Endothelial cell of umbilical vein (primary cell): ENCODE measurements at regions not wholly inside any gene's neighbourhood (a gene's known extent, or its start where the extent isn't known, plus 50 kb on each side); places are given as distances from the start of the nearest gene placed in this dataset.

Experiments used
- BruUV-seq: library from RNA; stranded (reverse); fragments of 400-500 nt; replicated peaks from 2 replicates; lab custom pipeline; 2021; lab: Mats Ljungman, UMichigan
- CTCF ChIA-PET: fragments of 300-600, 350-600 bp; sonication (Branson Sonifier 250); formaldehyde crosslinking; loops from one replicate; lab custom pipeline; 2021; ENCODE audit warnings: antibody characterized with exemption, inconsistent platforms; lab: Charles Lee
- POLR2A ChIA-PET: fragments of 300-600, 350-600 bp; sonication (Branson Sonifier 250); formaldehyde crosslinking; loops from one replicate; lab custom pipeline; 2021; ENCODE audit warnings: antibody characterized with exemption, inconsistent platforms; lab: Charles Lee
- DNase-seq: peaks from one replicate; pipeline ENCODE4 v3.0.0-alpha.2; 2011; ENCODE audit warnings: low read depth, low spot score
- FAIRE-seq: peaks from 2 replicates; lab custom pipeline; 2011; peaks lifted over from hg19 to GRCh38; lab: Jason Lieb, UNC
- H2AFZ ChIP-seq: 2 replicates; pipeline ENCODE4 v1.6.0; 2012; ENCODE audit warnings: low read depth, low read length, control low read depth, inconsistent platforms
- H3K27ac ChIP-seq: 2 replicates; pipeline ENCODE4 v1.5.1; 2011; ENCODE audit warnings: low read depth, mild to moderate bottlenecking, control low read depth, low read length, moderate library complexity; ENCODE audit not compliant: insufficient read depth
- H3K27me3 ChIP-seq, 2 experiments: 2 replicates each; pipeline versions ENCODE4 v1.6.0 to v1.6.1; 2011; ENCODE audit warnings: low read length in 2 of 2, mixed read lengths in 1 of 2; ENCODE audit not compliant: control insufficient read depth in 2 of 2, insufficient read depth in 2 of 2
- H3K36me3 ChIP-seq, 2 experiments: 2 replicates in 1 of 2; 3 replicates in 1 of 2; pipeline ENCODE4 v1.5.1; 2011; ENCODE audit warnings: low read length in 2 of 2, mild to moderate bottlenecking in 1 of 2, moderate library complexity in 1 of 2; ENCODE audit not compliant: control insufficient read depth in 2 of 2, insufficient read depth in 2 of 2; ENCODE audit errors: extremely low read depth in 1 of 2
- H3K4me1 ChIP-seq: 3 replicates; pipeline ENCODE4 v1.5.1; 2011; ENCODE audit warnings: mild to moderate bottlenecking, low read length; ENCODE audit not compliant: control insufficient read depth, insufficient read depth; ENCODE audit errors: extremely low read depth
- H3K4me2 ChIP-seq: 2 replicates; pipeline ENCODE4 v1.6.1; 2011; ENCODE audit warnings: low read length, control low read depth, mixed read lengths; ENCODE audit not compliant: insufficient read depth
- H3K4me3 ChIP-seq, 3 experiments: fragments of 200-600 bp in 1 of 3; sonication (generic), shearing (Covaris generic) in 1 of 3; replicated peaks in 1 of 3; 2 replicates each; pipeline ENCODE4 v1.5.1; 2011 to 2016; ENCODE audit warnings: control low read depth in 3 of 3, low read length in 3 of 3, mild to moderate bottlenecking in 2 of 3, inconsistent platforms in 1 of 3, low read depth in 1 of 3, moderate library complexity in 1 of 3; ENCODE audit not compliant: insufficient read depth in 1 of 3
- H3K79me2 ChIP-seq: 2 replicates; pipeline ENCODE4 v1.6.0; 2012; ENCODE audit warnings: low read length, inconsistent platforms; ENCODE audit not compliant: control insufficient read depth, insufficient read depth
- H3K9ac ChIP-seq: replicated peaks from 2 replicates; pipeline ENCODE3; 2011; ENCODE audit warnings: low read length, control low read depth; ENCODE audit not compliant: insufficient read depth; ENCODE audit errors: extremely low read depth
- H3K9me1 ChIP-seq: replicated peaks from 3 replicates; pipeline ENCODE4 v1.6.0; 2011; ENCODE audit warnings: mild to moderate bottlenecking, low read length; ENCODE audit not compliant: control insufficient read depth, insufficient read depth; ENCODE audit errors: extremely low read depth
- H3K9me3 ChIP-seq: replicated peaks from 2 replicates; pipeline ENCODE4 v1.5.1; 2012; ENCODE audit warnings: low read length, inconsistent platforms; ENCODE audit not compliant: control insufficient read depth, insufficient read depth
- H4K20me1 ChIP-seq: replicated peaks from 2 replicates; pipeline ENCODE3; 2011; ENCODE audit warnings: mild to moderate bottlenecking, low read length; ENCODE audit not compliant: control insufficient read depth, insufficient read depth; ENCODE audit errors: extremely low read depth
- EZH2 ChIP-seq: IDR thresholded peaks from 2 replicates; pipeline ENCODE4 v1.6.1; 2012; ENCODE audit warnings: borderline replicate concordance, low read depth, mild to moderate bottlenecking, moderate library complexity, low read length, inconsistent platforms; ENCODE audit not compliant: severe bottlenecking
- FOS ChIP-seq: IDR thresholded peaks from 2 replicates; pipeline ENCODE4 v1.6.1; 2011; ENCODE audit warnings: mild to moderate bottlenecking, low read length, moderate library complexity, borderline replicate concordance; ENCODE audit not compliant: insufficient read depth
- MAX ChIP-seq: IDR thresholded peaks from 2 replicates; pipeline ENCODE4 v1.6.1; 2011; ENCODE audit not compliant: insufficient read depth, insufficient read length
- MYC ChIP-seq: IDR thresholded peaks from one replicate; pipeline ENCODE4 v1.6.1; 2011; ENCODE audit warnings: mild to moderate bottlenecking, low read depth, low read length
- dilution Hi-C: fragments of 300-500 bp; cut with MboI; formaldehyde crosslinking; loops from one replicate; pipeline ENCODE4 v1.15.0; 2019; ENCODE audit warnings: low sequenced_read_pairs; ENCODE audit not compliant: extremely low pct_ligation_motif_present
- intact Hi-C: fragments of 100-400 bp; cut with micrococcal nuclease; formaldehyde crosslinking; loops from one replicate; pipeline ENCODE4 v1.10.0; 2022

DNA sequence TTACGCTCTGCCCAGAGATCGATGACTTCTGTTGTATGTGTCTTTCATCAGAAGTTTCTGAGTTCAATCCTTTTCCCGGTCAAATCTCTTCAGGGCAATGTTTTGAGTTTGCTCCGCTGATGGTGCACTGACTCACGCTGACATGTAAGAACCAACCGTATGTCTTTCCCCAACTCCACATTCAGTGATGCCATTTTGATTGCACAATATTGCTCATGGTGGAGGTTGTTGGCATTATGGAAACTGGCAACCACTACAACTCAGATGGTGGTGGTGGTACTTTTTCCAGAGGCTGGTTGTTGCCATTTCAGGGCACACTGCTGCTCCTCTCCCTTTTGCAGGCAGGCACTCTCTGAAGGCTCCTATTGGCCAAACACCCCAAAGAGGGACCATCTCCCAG, 751.5 kb downstream of the DCDC2C start:
- dilution Hi-C loops = no loop called here
- Histone ChIP-seq H3K4me2 (no peak overlapping the region), H2AFZ (no peak overlapping the region), H3K27me3 (no peaks in the 10 kb centered on the region), H3K4me3 (no peak overlapping the region), H3K9me3 (no peaks in the 10 kb centered on the region), H3K9me1 (no peaks in the 10 kb centered on the region), H4K20me1 (no peaks in the 10 kb centered on the region), H3K36me3 (no peaks in the 10 kb centered on the region), H3K9ac (no peak overlapping the region), H3K79me2 (no peaks in the 10 kb centered on the region), H3K4me1 (no peaks in the 10 kb centered on the region), H3K27ac (no peak overlapping the region)
- intact Hi-C loops = no loop called here
- BruUV-seq = no TSS peak
- no peak for FAIRE-seq
- ChIA-PET CTCF (no interaction called here), POLR2A (no interaction called here)
- TF ChIP-seq MAX = no peak
- no peak for DNase-seq

DNA sequence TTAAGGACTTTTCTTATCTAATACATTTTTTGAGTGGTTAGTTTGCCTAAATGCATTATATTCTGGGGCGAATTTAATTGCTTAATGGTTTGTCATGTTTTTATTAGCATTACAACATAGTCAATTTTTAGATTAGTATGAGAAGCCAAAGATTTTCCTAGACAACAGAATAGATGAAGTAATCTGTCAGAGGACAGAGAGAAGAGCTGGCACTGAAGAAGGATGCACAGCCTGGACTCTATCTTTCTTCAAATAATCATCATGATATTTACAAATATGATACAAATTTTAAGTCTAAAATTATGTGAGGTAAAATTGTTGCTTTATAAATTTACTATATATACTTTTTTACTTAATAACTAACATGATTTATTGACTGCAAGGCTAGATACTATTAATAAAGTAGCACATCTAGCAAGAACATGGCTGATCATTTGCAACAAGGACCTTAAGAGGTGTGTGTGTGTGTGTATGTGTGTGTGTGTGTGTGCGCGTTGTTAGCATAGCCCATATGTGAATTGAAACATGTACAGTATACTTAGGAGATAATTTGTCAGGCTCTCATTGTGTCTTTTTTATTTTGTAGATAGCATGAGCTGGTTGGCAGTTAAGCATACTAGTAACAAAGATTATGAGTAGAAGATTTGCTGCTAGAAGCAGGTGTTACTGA, 752.2 kb downstream of the DCDC2C start:
- DNase-seq (no peak), FAIRE-seq (no peak)
- TF ChIP-seq FOS (no peak), MYC (no peak), EZH2 (no peak), MAX (no peak)
- no peak overlapping the region for H2AFZ ChIP-seq
- H3K27me3 ChIP-seq = no peaks in the 10 kb centered on the region
- BruUV-seq = no TSS peak
- intact Hi-C loops (no loop called here), dilution Hi-C loops (no loop called here)
- H4K20me1 ChIP-seq = no peaks in the 10 kb centered on the region
- H3K4me2 ChIP-seq = no peak overlapping the region
- no peak overlapping the region for H3K9ac ChIP-seq
- no peaks in the 10 kb centered on the region for H3K79me2 ChIP-seq
- no peaks in the 10 kb centered on the region for H3K4me1 ChIP-seq
- H3K27ac ChIP-seq = no peak overlapping the region
- H3K36me3 ChIP-seq = no peaks in the 10 kb centered on the region
- H3K4me3 ChIP-seq = no peak overlapping the region
- CTCF ChIA-PET = no interaction called here
- no peaks in the 10 kb centered on the region for H3K9me1 ChIP-seq
- POLR2A ChIA-PET = no interaction called here
- H3K9me3 ChIP-seq = no peaks in the 10 kb centered on the region
